H1 (cell line): ENCODE measurements at regions not wholly inside any gene's neighbourhood (a gene's known extent, or its start where the extent isn't known, plus 50 kb on each side); places are given as distances from the start of the nearest gene placed in this dataset.

Experiments
- CTCF ChIA-PET: fragments of 300-600 bp; sonication (Branson Sonifier 250); formaldehyde crosslinking; loops from one replicate; lab custom pipeline; 2021; ENCODE audit not compliant: partially characterized antibody; lab: Charles Lee
- POLR2A ChIA-PET: fragments of 300-600 bp; sonication (Branson Sonifier 250); formaldehyde crosslinking; loops from one replicate; lab custom pipeline; 2021; ENCODE audit warnings: inconsistent platforms; ENCODE audit not compliant: partially characterized antibody; lab: Charles Lee
- DNase-seq, 2 experiments: peaks; one replicate each; pipeline versions ENCODE4 v3.0.0 to v3.0.0-alpha.2; 2010 to 2022; ENCODE audit warnings: low spot score in 2 of 2, low read depth in 1 of 2, mixed read lengths in 1 of 2
- FAIRE-seq: peaks from 2 replicates; lab custom pipeline; 2011; peaks lifted over from hg19 to GRCh38; lab: Jason Lieb, UNC
- H2AFZ ChIP-seq: 2 replicates; pipeline ENCODE4 v1.8.1; 2012; ENCODE audit warnings: low read length, inconsistent platforms
- H2AK5ac ChIP-seq: 2 replicates; pipeline ENCODE4 v1.6.1; 2013; ENCODE audit warnings: low read depth, low read length
- H2BK120ac ChIP-seq: replicated peaks from 2 replicates; pipeline ENCODE3; 2013; ENCODE audit warnings: low read depth, low read length, inconsistent platforms
- H2BK12ac ChIP-seq: 2 replicates; pipeline ENCODE4 v1.6.1; 2013; ENCODE audit warnings: low read depth, low read length
- H2BK15ac ChIP-seq: 2 replicates; pipeline ENCODE4 v1.6.1; 2013; ENCODE audit warnings: low read length
- H2BK20ac ChIP-seq: 2 replicates; pipeline ENCODE4 v1.6.1; 2013; ENCODE audit warnings: low read length
- H2BK5ac ChIP-seq: 2 replicates; pipeline ENCODE4 v1.6.1; 2013; ENCODE audit warnings: low read depth, low read length
- H3K14ac ChIP-seq: 2 replicates; pipeline ENCODE4 v1.6.1; 2013; ENCODE audit warnings: inconsistent platforms; ENCODE audit not compliant: insufficient read length
- H3K18ac ChIP-seq: 2 replicates; pipeline ENCODE4 v1.6.1; 2013; ENCODE audit warnings: low read length; ENCODE audit errors: extremely low read depth
- H3K23ac ChIP-seq: 2 replicates; pipeline ENCODE4 v1.6.1; 2013; ENCODE audit warnings: inconsistent platforms; ENCODE audit not compliant: insufficient read length
- H3K23me2 ChIP-seq: 2 replicates; pipeline ENCODE4 v1.6.1; 2013; ENCODE audit warnings: low read depth, low read length
- H3K27ac ChIP-seq: 2 replicates; pipeline ENCODE4 v1.6.1; 2011; ENCODE audit warnings: low read depth, low read length, inconsistent platforms
- H3K27me3 ChIP-seq, 4 experiments: replicated peaks in 1 of 4; 1 replicate in 1 of 4; 2 replicates in 3 of 4; pipeline versions ENCODE4 v1.6.1 to v1.8.1; 2011 to 2013; ENCODE audit warnings: low read length in 3 of 4, mild to moderate bottlenecking in 3 of 4, inconsistent platforms in 2 of 4, mixed read lengths in 2 of 4, moderate library complexity in 1 of 4; ENCODE audit not compliant: control insufficient read depth in 3 of 4, insufficient read depth in 3 of 4; ENCODE audit errors: extremely low read depth in 1 of 4
- H3K36me3 ChIP-seq, 4 experiments: 2 replicates each; pipeline versions ENCODE4 v1.6.1 to v1.8.1; 2011 to 2013; ENCODE audit warnings: mild to moderate bottlenecking in 4 of 4, low read length in 3 of 4, moderate library complexity in 2 of 4, control low read depth in 1 of 4, inconsistent platforms in 1 of 4; ENCODE audit not compliant: insufficient read depth in 4 of 4, control insufficient read depth in 2 of 4
- H3K4ac ChIP-seq: replicated peaks from 2 replicates; pipeline ENCODE3; 2013; ENCODE audit warnings: low read length, low read depth, mixed read lengths, inconsistent platforms; ENCODE audit not compliant: insufficient read length
- H3K4me1 ChIP-seq, 4 experiments: replicated peaks in 1 of 4; 1 replicate in 1 of 4; 2 replicates in 3 of 4; pipeline versions ENCODE4 v1.6.1 to v1.8.1; 2011 to 2013; ENCODE audit warnings: low read length in 3 of 4, inconsistent platforms in 2 of 4, mixed read lengths in 1 of 4; ENCODE audit not compliant: insufficient read depth in 4 of 4, control insufficient read depth in 3 of 4
- H3K4me2 ChIP-seq, 2 experiments: 2 replicates each; pipeline versions ENCODE4 v1.6.1 to v1.8.1; 2011 to 2013; ENCODE audit warnings: low read depth in 2 of 2, low read length in 2 of 2, control low read depth in 1 of 2, inconsistent platforms in 1 of 2, mild to moderate bottlenecking in 1 of 2; ENCODE audit not compliant: insufficient read depth in 1 of 2
- H3K4me3 ChIP-seq, 4 experiments: fragments of 200-600, 300-600 bp in 1 of 4; sonication (generic), shearing (Covaris generic), sonication (Bioruptor Twin) in 1 of 4; 2 replicates each; pipeline versions ENCODE4 v1.5.1 to v1.8.1; 2011 to 2016; ENCODE audit warnings: low read length in 4 of 4, low read depth in 3 of 4, control low read depth in 2 of 4, inconsistent platforms in 2 of 4, mild to moderate bottlenecking in 2 of 4, mixed read lengths in 1 of 4, moderate library complexity in 1 of 4; ENCODE audit not compliant: insufficient read depth in 2 of 4; ENCODE audit errors: extremely low read depth in 1 of 4
- H3K56ac ChIP-seq: replicated peaks from 2 replicates; pipeline ENCODE3; 2013; ENCODE audit warnings: low read depth, mild to moderate bottlenecking, mixed read lengths, low read length, inconsistent platforms; ENCODE audit not compliant: insufficient read length
- H3K79me1 ChIP-seq: 2 replicates; pipeline ENCODE4 v1.6.1; 2013; ENCODE audit warnings: low read depth, low read length, control low read depth
- H3K79me2 ChIP-seq, 2 experiments: 2 replicates each; pipeline versions ENCODE4 v1.6.1 to v1.8.1; 2012 to 2013; ENCODE audit warnings: low read length in 2 of 2, mild to moderate bottlenecking in 2 of 2, inconsistent platforms in 1 of 2; ENCODE audit not compliant: insufficient read depth in 2 of 2, control insufficient read depth in 1 of 2
- H3K9ac ChIP-seq, 4 experiments: replicated peaks in 1 of 4; 1 replicate in 1 of 4; 2 replicates in 3 of 4; pipeline versions ENCODE4 v1.6.1 to v1.8.1; 2011 to 2013; ENCODE audit warnings: low read depth in 3 of 4, low read length in 3 of 4, control low read depth in 2 of 4, mild to moderate bottlenecking in 2 of 4, moderate library complexity in 2 of 4, inconsistent platforms in 1 of 4; ENCODE audit errors: extremely low read depth in 1 of 4
- H3K9me3 ChIP-seq, 2 experiments: 2 replicates each; pipeline versions ENCODE4 v1.6.1 to v1.8.1; 2012 to 2013; ENCODE audit warnings: mild to moderate bottlenecking in 2 of 2, moderate library complexity in 2 of 2, control low read depth in 1 of 2, inconsistent platforms in 1 of 2, low read depth in 1 of 2, low read length in 1 of 2, mixed read lengths in 1 of 2; ENCODE audit not compliant: insufficient read depth in 2 of 2
- H4K20me1 ChIP-seq, 2 experiments: replicated peaks in 1 of 2; 2 replicates each; pipeline versions ENCODE3 to v1.8.1; 2011 to 2013; ENCODE audit warnings: inconsistent platforms in 2 of 2, low read length in 2 of 2, mild to moderate bottlenecking in 1 of 2; ENCODE audit not compliant: insufficient read depth in 2 of 2, control insufficient read depth in 1 of 2
- H4K5ac ChIP-seq: 2 replicates; pipeline ENCODE4 v1.6.1; 2013; ENCODE audit warnings: low read length, low read depth, mixed read lengths, inconsistent platforms; ENCODE audit not compliant: insufficient read length
- H4K8ac ChIP-seq: 2 replicates; pipeline ENCODE4 v1.8.0; 2013; ENCODE audit warnings: mild to moderate bottlenecking, moderate library complexity, low read length, inconsistent platforms; ENCODE audit not compliant: insufficient read depth; ENCODE audit errors: extremely low read depth
- H4K91ac ChIP-seq: replicated peaks from 2 replicates; pipeline ENCODE3; 2013; ENCODE audit warnings: low read length, mixed read lengths, inconsistent platforms; ENCODE audit not compliant: insufficient read length
- CBX5 ChIP-seq: fragments of 300-800, 300-1000 bp; sonication (generic); IDR thresholded peaks from 2 replicates; pipeline ENCODE4 v1.7.1; 2016; ENCODE audit warnings: antibody characterized with exemption, low read length, low read depth
- CEBPB ChIP-seq: IDR thresholded peaks from 2 replicates; pipeline ENCODE4 v1.6.1; 2012; ENCODE audit warnings: low read depth, low read length
- EGR1 ChIP-seq: IDR thresholded peaks from 2 replicates; pipeline ENCODE4 v1.6.1; 2011; ENCODE audit warnings: low read depth, low read length, borderline replicate concordance
- EP300 ChIP-seq, 2 experiments: IDR thresholded peaks; 1 replicate in 1 of 2; 2 replicates in 1 of 2; pipeline ENCODE4 v1.6.1; 2011 to 2012; ENCODE audit warnings: low read depth in 2 of 2, low read length in 2 of 2, mild to moderate bottlenecking in 2 of 2, borderline replicate concordance in 1 of 2, inconsistent platforms in 1 of 2, moderate library complexity in 1 of 2
- MAX ChIP-seq: IDR thresholded peaks from 2 replicates; pipeline ENCODE4 v1.6.1; 2012; ENCODE audit warnings: inconsistent platforms
- POU5F1 ChIP-seq: IDR thresholded peaks from 2 replicates; pipeline ENCODE4 v1.6.1; 2011; ENCODE audit warnings: low read depth, mild to moderate bottlenecking, low read length, moderate library complexity
- SAP30 ChIP-seq: fragments of 300-600 bp; sonication (generic); IDR thresholded peaks from 2 replicates; pipeline ENCODE4 v1.7.1; 2012; ENCODE audit warnings: low read length, moderate library complexity, mild to moderate bottlenecking, inconsistent platforms; ENCODE audit not compliant: insufficient read depth, insufficient replicate concordance
- SIX5 ChIP-seq: IDR thresholded peaks from 2 replicates; pipeline ENCODE4 v1.6.1; 2011; ENCODE audit warnings: mild to moderate bottlenecking, low read depth, low read length
- SP4 ChIP-seq: IDR thresholded peaks from 2 replicates; pipeline ENCODE4 v1.6.1; 2012; ENCODE audit warnings: low read length, inconsistent platforms
- TAF7 ChIP-seq: optimal IDR thresholded peaks from 2 replicates; pipeline ENCODE3; 2011; ENCODE audit warnings: low read depth, mild to moderate bottlenecking, inconsistent platforms, low read length, moderate library complexity, borderline replicate concordance
- TCF12 ChIP-seq: IDR thresholded peaks from 2 replicates; pipeline ENCODE4 v1.6.1; 2011; ENCODE audit warnings: low read depth, mild to moderate bottlenecking, low read length

GRCh38 chr2:125042727-125043126 lies 1017.6 kb downstream of the CNTNAP5 start:
- Histone ChIP-seq H2BK12ac (no peak overlapping the region), H2AFZ (no peak overlapping the region), H3K14ac (no peak overlapping the region), H3K4me2 (no peak overlapping the region), H3K9me3 (no peaks in the 10 kb centered on the region), H2BK5ac (no peak overlapping the region), H3K79me1 (no peaks in the 10 kb centered on the region), H2BK120ac (no peak overlapping the region), H3K56ac (no peak overlapping the region), H4K8ac (no peak overlapping the region), H3K36me3 (no peaks in the 10 kb centered on the region), H2AK5ac (no peak overlapping the region), H3K27ac (no peak overlapping the region), H4K20me1 (no peaks in the 10 kb centered on the region), H3K9ac (no peak overlapping the region), H3K23me2 (no peaks in the 10 kb centered on the region), H3K23ac (no peak overlapping the region), H4K91ac (no peak overlapping the region), H3K4ac (no peak overlapping the region), H3K4me3 (no peak overlapping the region), H4K5ac (no peak overlapping the region), H3K79me2 (no peaks in the 10 kb centered on the region), H2BK20ac (no peak overlapping the region), H3K27me3 (no peaks in the 10 kb centered on the region), H3K18ac (no peak overlapping the region; the same call in 1 of the 2 replicates), H3K4me1 (no peaks in the 10 kb centered on the region), H2BK15ac (no peak overlapping the region)
- no peak for FAIRE-seq
- no peak for DNase-seq
- ChIA-PET CTCF (no interaction called here), POLR2A (no interaction called here)
- no peak for TF ChIP-seq TAF7
- TF ChIP-seq SIX5, result no peak
- no peak for TF ChIP-seq TCF12
- no peak for TF ChIP-seq CBX5
- no peak for TF ChIP-seq POU5F1
- TF ChIP-seq EGR1, result no peak
- TF ChIP-seq EP300 (IDR thresholded peaks at IDR 0.05; ENCODE audit: borderline replicate concordance in 1 of 2, low read depth in 2 of 2, low read length in 2 of 2), result no peak
- no peak for TF ChIP-seq MAX
- no peak for TF ChIP-seq SAP30
- no peak for TF ChIP-seq SP4
- TF ChIP-seq CEBPB, result no peak
